ENCODE measurements at regions not wholly inside any gene's neighbourhood (a gene's known extent, or its start where the extent isn't known, plus 50 kb on each side); places are given as distances from the start of the nearest gene placed in this dataset.

- DNase-seq (ENCODE audit: low read depth in 1 of 2, low spot score in 2 of 2) (no peak), FAIRE-seq (no peak)
- no peak overlapping the region for H4K5ac ChIP-seq (ENCODE audit: insufficient read length, low read depth, low read length)
- no peaks in the 10 kb centered on the region for H4K20me1 ChIP-seq (replicated peaks in 1 of 2; ENCODE audit: control insufficient read depth in 1 of 2, insufficient read depth in 2 of 2, low read length in 2 of 2)
- no peak overlapping the region for H3K18ac ChIP-seq (ENCODE audit: extremely low read depth, low read length)
- H3K4me3 ChIP-seq (ENCODE audit: extremely low read depth in 1 of 4, insufficient read depth in 2 of 4, low read depth in 3 of 4, low read length in 4 of 4) = no peak overlapping the region
- H3K4me2 ChIP-seq (ENCODE audit: insufficient read depth in 1 of 2, low read depth in 2 of 2, low read length in 2 of 2) = no peak overlapping the region
- H3K79me2 ChIP-seq (ENCODE audit: control insufficient read depth in 1 of 2, insufficient read depth in 2 of 2, low read length in 2 of 2) = no peaks in the 10 kb centered on the region
- no peak overlapping the region; the same call in 1 of the 2 replicates for H2BK12ac ChIP-seq (ENCODE audit: low read depth, low read length)
- H3K9ac ChIP-seq (replicated peaks in 1 of 4; ENCODE audit: extremely low read depth in 1 of 4, low read depth in 3 of 4, low read length in 3 of 4) = no peak overlapping the region
- H2AK5ac ChIP-seq (ENCODE audit: low read depth, low read length) = no peak overlapping the region
- 89% methylated on average over 9 of the region's 9 CpGs; no CpG with 5 or more reads in 1 of the 2 experiments for WGBS, 2 experiments (ENCODE audit: extremely low coverage in 1 of 2, insufficient coverage in 1 of 2, insufficient read length in 1 of 2, insufficient replicate concordance in 2 of 2, low coverage in 1 of 2, low lambda C conversion rate in 2 of 2, missing lambda C conversion rate in 1 of 2)
- H3K36me3 ChIP-seq (ENCODE audit: control insufficient read depth in 2 of 4, insufficient read depth in 4 of 4, low read length in 3 of 4) = no peaks in the 10 kb centered on the region
- no peak overlapping the region for H2BK120ac ChIP-seq (replicated peaks; ENCODE audit: low read depth, low read length)
- TF ChIP-seq TEAD4 (IDR thresholded peaks at IDR 0.05; ENCODE audit: low read depth, low read length) (no peak), RAD21 (IDR thresholded peaks at IDR 0.05 in 1 of 2, conservative IDR thresholded peaks at IDR 0.05 in 1 of 2; ENCODE audit: low read depth in 2 of 2, low read length in 2 of 2) (no peak), GTF2F1 (IDR thresholded peaks at IDR 0.05; ENCODE audit: borderline replicate concordance, low read depth, low read length) (no peak), HDAC2 (IDR thresholded peaks at IDR 0.05; ENCODE audit: borderline replicate concordance in 1 of 2, low read depth in 2 of 2, low read length in 2 of 2) (no peak), RNF2 (IDR thresholded peaks at IDR 0.05; ENCODE audit: borderline replicate concordance, low read depth, low read length, missing control alignments, poor library complexity, severe bottlenecking) (no peak), EP300 (IDR thresholded peaks at IDR 0.05; ENCODE audit: borderline replicate concordance in 1 of 2, low read depth in 2 of 2, low read length in 2 of 2) (no peak), KDM5A (IDR thresholded peaks at IDR 0.05; ENCODE audit: low read length) (no peak)
- TF ChIP-seq, protein P1, sequence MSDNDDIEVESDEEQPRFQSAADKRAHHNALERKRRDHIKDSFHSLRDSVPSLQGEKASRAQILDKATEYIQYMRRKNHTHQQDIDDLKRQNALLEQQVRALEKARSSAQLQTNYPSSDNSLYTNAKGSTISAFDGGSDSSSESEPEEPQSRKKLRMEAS (IDR thresholded peaks at IDR 0.05) = no peak
- H3K23me2 ChIP-seq (ENCODE audit: low read depth, low read length) = no peaks in the 10 kb centered on the region
- no peak overlapping the region for H3K23ac ChIP-seq (ENCODE audit: insufficient read length)
- peaks cover 0 to 10% (median 6%) of the 10 kb centered on the region in 4 experiments; a peak in 5 of 7 replicates for H3K4me1 ChIP-seq (replicated peaks in 1 of 4; ENCODE audit: control insufficient read depth in 3 of 4, insufficient read depth in 4 of 4, low read length in 3 of 4)
- H4K8ac ChIP-seq (ENCODE audit: extremely low read depth, insufficient read depth, low read length) = no peak overlapping the region
- H3K79me1 ChIP-seq (ENCODE audit: low read depth, low read length) = no peaks in the 10 kb centered on the region
- ChIA-PET POLR2A (ENCODE audit: partially characterized antibody) (no interaction called here), CTCF (ENCODE audit: partially characterized antibody) (interaction anchor here (0.7 to 1.4 kb wide), 2 partner anchors 17 to 361 kb away, joined by 3 read pairs; no protein-coding TSS in a partner anchor)
- no peak overlapping the region for H4K91ac ChIP-seq (replicated peaks; ENCODE audit: insufficient read length, low read length)
- no peak overlapping the region for H2BK20ac ChIP-seq (ENCODE audit: low read length)
- H3K14ac ChIP-seq (ENCODE audit: insufficient read length) = no peak overlapping the region
- no peak overlapping the region for H2BK15ac ChIP-seq (ENCODE audit: low read length)
- H3K27me3 ChIP-seq (replicated peaks in 1 of 4; ENCODE audit: control insufficient read depth in 3 of 4, extremely low read depth in 1 of 4, insufficient read depth in 3 of 4, low read length in 3 of 4) = no peaks in the 10 kb centered on the region
- H3K56ac ChIP-seq (replicated peaks; ENCODE audit: insufficient read length, low read depth, low read length) = no peak overlapping the region
- no peak overlapping the region for H3K4ac ChIP-seq (replicated peaks; ENCODE audit: insufficient read length, low read depth, low read length)
- H2BK5ac ChIP-seq (ENCODE audit: low read depth, low read length) = no peak overlapping the region
- peaks cover 13% of the 10 kb centered on the region in 2 experiments for H3K9me3 ChIP-seq (ENCODE audit: insufficient read depth in 2 of 2, low read depth in 1 of 2, low read length in 1 of 2)
- no peak overlapping the region for H2AFZ ChIP-seq (ENCODE audit: low read length)
- no peak overlapping the region for H3K27ac ChIP-seq (ENCODE audit: low read depth, low read length)
Measured at GRCh38 chr5:3511519-3511918, 84.1 kb upstream of the IRX1 start.
